Erythroblast (primary cell): ENCODE measurements at regions not wholly inside any gene's neighbourhood (a gene's known extent, or its start where the extent isn't known, plus 50 kb on each side); places are given as distances from the start of the nearest gene placed in this dataset.
"Not testable (repeated sequence)": the region's sequence is repeated elsewhere in the genome, so short reads cannot be mapped to it uniquely, and the experiment has no call there.

ENCODE experiments used
- DNase-seq, 2 experiments: peaks; one replicate each; lab custom pipeline; 2025; lab: John Stamatoyannopoulos, UW
- GATA1 ChIP-seq: IDR thresholded peaks from 2 replicates; pipeline ENCODE4 v1.6.1; 2011; ENCODE audit warnings: low read depth, mild to moderate bottlenecking, control low read depth, low read length, moderate library complexity
- POLR2A ChIP-seq: IDR thresholded peaks from 2 replicates; pipeline ENCODE4 v1.6.1; 2011; ENCODE audit warnings: mild to moderate bottlenecking, low read length

GRCh38 chr10:61271127-61271780, 181.9 kb downstream of the TMEM26 start:
- no peak for DNase-seq
- TF ChIP-seq POLR2A (no peak), GATA1 (no peak)

- no peak for DNase-seq
- no peak for TF ChIP-seq POLR2A
Observed at GRCh38 chr10:61263518-61263917, 189.7 kb downstream of the TMEM26 start.

GRCh38 chr10:61262486-61263261, 190.5 kb downstream of the TMEM26 start:
- no peak for DNase-seq
- TF ChIP-seq GATA1 (no peak), POLR2A (no peak)

GRCh38 chr10:61257956-61258496, 195.2 kb downstream of the TMEM26 start:
- TF ChIP-seq GATA1 (no peak), POLR2A (no peak)
- DNase-seq, result no peak

- no peak for DNase-seq
- TF ChIP-seq GATA1 (no peak), POLR2A (no peak)
Observed at GRCh38 chr10:61257136-61257535, 196.0 kb downstream of the TMEM26 start.

- DNase-seq, result not testable (repeated sequence)
Observed at GRCh38 chr10:61252326-61252725, 200.9 kb downstream of the TMEM26 start.

GRCh38 chr10:61251089-61251488, 202.1 kb downstream of the TMEM26 start:
- DNase-seq, result no peak
- TF ChIP-seq POLR2A (no peak), GATA1 (no peak)

- no peak for DNase-seq
- TF ChIP-seq POLR2A (no peak), GATA1 (no peak)
Observed at GRCh38 chr10:61250131-61250530, 203.1 kb downstream of the TMEM26 start.

GRCh38 chr10:61248013-61248412, 205.2 kb downstream of the TMEM26 start:
- DNase-seq, result no peak
- TF ChIP-seq POLR2A (no peak), GATA1 (no peak)

- no peak for DNase-seq
- TF ChIP-seq POLR2A (no peak), GATA1 (no peak)
Observed at GRCh38 chr10:61244261-61244775, 208.9 kb downstream of the TMEM26 start.

GRCh38 chr10:61232780-61233179, 220.4 kb downstream of the TMEM26 start:
- no peak for DNase-seq
- TF ChIP-seq GATA1, result no peak
- TF ChIP-seq POLR2A, result no peak

- TF ChIP-seq GATA1 (no peak), POLR2A (no peak)
- no peak for DNase-seq
Observed at GRCh38 chr10:61225939-61226338, 227.2 kb downstream of the TMEM26 start.

- TF ChIP-seq GATA1 (no peak), POLR2A (no peak)
- DNase-seq, result no peak
Observed at GRCh38 chr10:61223576-61223975, 229.6 kb downstream of the TMEM26 start.

GRCh38 chr10:61219696-61220095, 233.5 kb downstream of the TMEM26 start:
- no peak for DNase-seq
- TF ChIP-seq POLR2A (no peak), GATA1 (no peak)
